ENCODE measurements at regions not wholly inside any gene's neighbourhood (a gene's known extent, or its start where the extent isn't known, plus 50 kb on each side); places are given as distances from the start of the nearest gene placed in this dataset.

DNA sequence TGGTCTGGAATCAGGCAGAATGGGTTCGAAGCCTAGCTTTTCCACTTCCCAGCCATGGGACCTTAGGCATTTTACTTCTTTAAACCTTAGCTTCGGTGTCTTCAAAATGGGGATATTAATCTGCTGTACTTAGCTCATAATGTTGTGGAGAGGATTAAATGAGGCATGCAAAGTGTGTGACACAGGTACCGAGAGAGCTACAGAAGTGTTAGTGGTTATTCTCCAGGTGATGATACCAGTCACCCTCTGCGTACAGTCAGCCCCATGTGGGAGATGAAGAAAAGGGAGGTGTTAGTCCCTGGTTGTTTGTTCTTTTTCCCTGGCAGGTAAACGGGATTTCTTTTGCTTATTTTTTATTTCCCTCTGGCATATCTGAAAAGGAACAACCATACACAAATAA lies 212.1 kb downstream of the PHLDA1 start:
- peaks cover 4% of the 10 kb centered on the region for H3K27me3 Mint-ChIP-seq (ENCODE audit: insufficient read depth, low read depth, poor library complexity)
- Histone ChIP-seq H3K4me2 (no peak overlapping the region), H3F3A (replicated peaks; ENCODE audit: low read depth) (no peaks in the 10 kb centered on the region), H3K36me3 (ENCODE audit: insufficient read depth) (no peaks in the 10 kb centered on the region), H3K4me1 (ENCODE audit: insufficient read depth) (peaks cover 16% of the 10 kb centered on the region), H2AFZ (no peak overlapping the region), H3K27ac (ENCODE audit: low read depth) (no peak overlapping the region), H3K9me2 (ENCODE audit: insufficient read depth) (peaks cover 7% of the 10 kb centered on the region; the same call in 1 of the 2 replicates), H3K79me2 (replicated peaks; ENCODE audit: insufficient read depth) (no peaks in the 10 kb centered on the region), H3K4me3 (no peak overlapping the region), H3K27me3 (ENCODE audit: insufficient read depth) (no peaks in the 10 kb centered on the region), H4K20me1 (replicated peaks; ENCODE audit: insufficient read depth) (no peaks in the 10 kb centered on the region)
- DNase-seq (ENCODE audit: low spot score) (no peak), ATAC-seq (no peak)
- peaks cover 39% of the 10 kb centered on the region for H3K4me1 Mint-ChIP-seq
- no peaks in the 10 kb centered on the region for H3K36me3 Mint-ChIP-seq (ENCODE audit: low read depth)
- no peak for TF ChIP-seq JUNB (IDR thresholded peaks at IDR 0.05; ENCODE audit: unreplicated experiment)
- TF ChIP-seq NANOG (IDR thresholded peaks at IDR 0.05; ENCODE audit: borderline replicate concordance): no peak
- no peak for TF ChIP-seq STAT1 (IDR thresholded peaks at IDR 0.05; ENCODE audit: unreplicated experiment)
- TF ChIP-seq, protein P1, sequence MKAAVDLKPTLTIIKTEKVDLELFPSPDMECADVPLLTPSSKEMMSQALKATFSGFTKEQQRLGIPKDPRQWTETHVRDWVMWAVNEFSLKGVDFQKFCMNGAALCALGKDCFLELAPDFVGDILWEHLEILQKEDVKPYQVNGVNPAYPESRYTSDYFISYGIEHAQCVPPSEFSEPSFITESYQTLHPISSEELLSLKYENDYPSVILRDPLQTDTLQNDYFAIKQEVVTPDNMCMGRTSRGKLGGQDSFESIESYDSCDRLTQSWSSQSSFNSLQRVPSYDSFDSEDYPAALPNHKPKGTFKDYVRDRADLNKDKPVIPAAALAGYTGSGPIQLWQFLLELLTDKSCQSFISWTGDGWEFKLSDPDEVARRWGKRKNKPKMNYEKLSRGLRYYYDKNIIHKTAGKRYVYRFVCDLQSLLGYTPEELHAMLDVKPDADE (IDR thresholded peaks at IDR 0.05): no peak
- H3K27ac Mint-ChIP-seq: no peak overlapping the region
- no peak overlapping the region for H3K4me3 Mint-ChIP-seq
- no peaks in the 10 kb centered on the region for H3K9me3 Mint-ChIP-seq

DNA sequence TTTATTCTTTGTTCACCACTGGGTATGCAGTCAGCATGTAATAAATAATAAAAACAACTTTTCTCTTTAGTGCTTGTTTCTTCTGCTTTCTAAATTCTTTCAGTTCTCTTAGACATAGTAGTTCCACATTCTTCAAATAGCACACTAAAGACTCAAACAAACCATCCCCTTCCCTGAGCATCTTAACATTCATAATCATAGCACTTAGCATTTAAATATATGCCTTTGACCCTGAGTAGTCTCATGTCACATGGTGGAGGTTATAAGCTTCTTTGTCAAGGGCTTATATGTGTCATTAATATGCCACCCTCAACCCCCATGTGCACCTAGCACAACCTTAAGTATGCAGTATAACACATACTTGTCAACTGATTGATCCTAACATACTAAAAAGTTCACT lies 212.7 kb downstream of the PHLDA1 start:
- no peaks in the 10 kb centered on the region for H4K20me1 ChIP-seq (replicated peaks; ENCODE audit: insufficient read depth)
- no peak overlapping the region for H2AFZ ChIP-seq
- H3K79me2 ChIP-seq (replicated peaks; ENCODE audit: insufficient read depth): no peaks in the 10 kb centered on the region
- no peak overlapping the region for H3K4me3 ChIP-seq
- Mint-ChIP-seq H3K4me3 (no peak overlapping the region), H3K27ac (no peak overlapping the region), H3K4me1 (peaks cover 37% of the 10 kb centered on the region), H3K9me3 (no peaks in the 10 kb centered on the region), H3K27me3 (ENCODE audit: insufficient read depth, low read depth, poor library complexity) (peaks cover 4% of the 10 kb centered on the region), H3K36me3 (ENCODE audit: low read depth) (no peaks in the 10 kb centered on the region)
- H3K9me2 ChIP-seq (ENCODE audit: insufficient read depth): peaks cover 7% of the 10 kb centered on the region; the same call in 1 of the 2 replicates
- H3K4me2 ChIP-seq: no peak overlapping the region
- no peak for ATAC-seq
- no peak for DNase-seq (ENCODE audit: low spot score)
- no peaks in the 10 kb centered on the region for H3F3A ChIP-seq (replicated peaks; ENCODE audit: low read depth)
- no peaks in the 10 kb centered on the region for H3K36me3 ChIP-seq (ENCODE audit: insufficient read depth)
- H3K4me1 ChIP-seq (ENCODE audit: insufficient read depth): peaks cover 16% of the 10 kb centered on the region
- no peaks in the 10 kb centered on the region for H3K27me3 ChIP-seq (ENCODE audit: insufficient read depth)
- no peak overlapping the region for H3K27ac ChIP-seq (ENCODE audit: low read depth)
- TF ChIP-seq, protein P2, sequence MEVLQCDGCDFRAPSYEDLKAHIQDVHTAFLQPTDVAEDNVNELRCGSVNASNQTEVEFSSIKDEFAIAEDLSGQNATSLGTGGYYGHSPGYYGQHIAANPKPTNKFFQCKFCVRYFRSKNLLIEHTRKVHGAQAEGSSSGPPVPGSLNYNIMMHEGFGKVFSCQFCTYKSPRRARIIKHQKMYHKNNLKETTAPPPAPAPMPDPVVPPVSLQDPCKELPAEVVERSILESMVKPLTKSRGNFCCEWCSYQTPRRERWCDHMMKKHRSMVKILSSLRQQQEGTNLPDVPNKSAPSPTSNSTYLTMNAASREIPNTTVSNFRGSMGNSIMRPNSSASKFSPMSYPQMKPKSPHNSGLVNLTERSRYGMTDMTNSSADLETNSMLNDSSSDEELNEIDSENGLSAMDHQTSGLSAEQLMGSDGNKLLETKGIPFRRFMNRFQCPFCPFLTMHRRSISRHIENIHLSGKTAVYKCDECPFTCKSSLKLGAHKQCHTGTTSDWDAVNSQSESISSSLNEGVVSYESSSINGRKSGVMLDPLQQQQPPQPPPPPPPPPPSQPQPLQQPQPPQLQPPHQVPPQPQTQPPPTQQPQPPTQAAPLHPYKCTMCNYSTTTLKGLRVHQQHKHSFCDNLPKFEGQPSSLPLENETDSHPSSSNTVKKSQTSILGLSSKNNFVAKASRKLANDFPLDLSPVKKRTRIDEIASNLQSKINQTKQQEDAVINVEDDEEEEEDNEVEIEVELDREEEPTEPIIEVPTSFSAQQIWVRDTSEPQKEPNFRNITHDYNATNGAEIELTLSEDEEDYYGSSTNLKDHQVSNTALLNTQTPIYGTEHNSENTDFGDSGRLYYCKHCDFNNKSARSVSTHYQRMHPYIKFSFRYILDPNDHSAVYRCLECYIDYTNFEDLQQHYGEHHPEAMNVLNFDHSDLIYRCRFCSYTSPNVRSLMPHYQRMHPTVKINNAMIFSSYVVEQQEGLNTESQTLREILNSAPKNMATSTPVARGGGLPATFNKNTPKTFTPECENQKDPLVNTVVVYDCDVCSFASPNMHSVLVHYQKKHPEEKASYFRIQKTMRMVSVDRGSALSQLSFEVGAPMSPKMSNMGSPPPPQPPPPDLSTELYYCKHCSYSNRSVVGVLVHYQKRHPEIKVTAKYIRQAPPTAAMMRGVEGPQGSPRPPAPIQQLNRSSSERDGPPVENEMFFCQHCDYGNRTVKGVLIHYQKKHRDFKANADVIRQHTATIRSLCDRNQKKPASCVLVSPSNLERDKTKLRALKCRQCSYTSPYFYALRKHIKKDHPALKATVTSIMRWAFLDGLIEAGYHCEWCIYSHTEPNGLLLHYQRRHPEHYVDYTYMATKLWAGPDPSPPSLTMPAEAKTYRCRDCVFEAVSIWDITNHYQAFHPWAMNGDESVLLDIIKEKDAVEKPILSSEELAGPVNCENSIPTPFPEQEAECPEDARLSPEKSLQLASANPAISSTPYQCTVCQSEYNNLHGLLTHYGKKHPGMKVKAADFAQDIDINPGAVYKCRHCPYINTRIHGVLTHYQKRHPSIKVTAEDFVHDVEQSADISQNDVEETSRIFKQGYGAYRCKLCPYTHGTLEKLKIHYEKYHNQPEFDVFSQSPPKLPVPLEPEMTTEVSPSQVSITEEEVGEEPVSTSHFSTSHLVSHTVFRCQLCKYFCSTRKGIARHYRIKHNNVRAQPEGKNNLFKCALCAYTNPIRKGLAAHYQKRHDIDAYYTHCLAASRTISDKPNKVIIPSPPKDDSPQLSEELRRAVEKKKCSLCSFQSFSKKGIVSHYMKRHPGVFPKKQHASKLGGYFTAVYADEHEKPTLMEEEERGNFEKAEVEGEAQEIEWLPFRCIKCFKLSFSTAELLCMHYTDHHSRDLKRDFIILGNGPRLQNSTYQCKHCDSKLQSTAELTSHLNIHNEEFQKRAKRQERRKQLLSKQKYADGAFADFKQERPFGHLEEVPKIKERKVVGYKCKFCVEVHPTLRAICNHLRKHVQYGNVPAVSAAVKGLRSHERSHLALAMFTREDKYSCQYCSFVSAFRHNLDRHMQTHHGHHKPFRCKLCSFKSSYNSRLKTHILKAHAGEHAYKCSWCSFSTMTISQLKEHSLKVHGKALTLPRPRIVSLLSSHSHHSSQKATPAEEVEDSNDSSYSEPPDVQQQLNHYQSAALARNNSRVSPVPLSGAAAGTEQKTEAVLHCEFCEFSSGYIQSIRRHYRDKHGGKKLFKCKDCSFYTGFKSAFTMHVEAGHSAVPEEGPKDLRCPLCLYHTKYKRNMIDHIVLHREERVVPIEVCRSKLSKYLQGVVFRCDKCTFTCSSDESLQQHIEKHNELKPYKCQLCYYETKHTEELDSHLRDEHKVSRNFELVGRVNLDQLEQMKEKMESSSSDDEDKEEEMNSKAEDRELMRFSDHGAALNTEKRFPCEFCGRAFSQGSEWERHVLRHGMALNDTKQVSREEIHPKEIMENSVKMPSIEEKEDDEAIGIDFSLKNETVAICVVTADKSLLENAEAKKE (CRISPR knock-in tag; IDR thresholded peaks at IDR 0.05): no peak
- TF ChIP-seq EZH2phosphoT487 (IDR thresholded peaks at IDR 0.05; ENCODE audit: unreplicated experiment) (no peak), CREB1 (CRISPR knock-in tag; IDR thresholded peaks at IDR 0.05; ENCODE audit: low read depth) (no peak), POLR2AphosphoS5 (IDR thresholded peaks at IDR 0.05; ENCODE audit: low read depth) (no peak), JUNB (IDR thresholded peaks at IDR 0.05; ENCODE audit: unreplicated experiment) (no peak), EZH2 (IDR thresholded peaks at IDR 0.05; ENCODE audit: low read depth, unreplicated experiment) (no peak), STAT1 (IDR thresholded peaks at IDR 0.05; ENCODE audit: unreplicated experiment) (no peak), ZNF114 (CRISPR knock-in tag; IDR thresholded peaks at IDR 0.05) (no peak), NANOG (IDR thresholded peaks at IDR 0.05; ENCODE audit: borderline replicate concordance) (no peak)
- TF ChIP-seq, protein P1 (IDR thresholded peaks at IDR 0.05): no peak

Data from GM23338 (cell line).